ENCODE measurements at regions not wholly inside any gene's neighbourhood (a gene's known extent, or its start where the extent isn't known, plus 50 kb on each side); places are given as distances from the start of the nearest gene placed in this dataset.

DNA sequence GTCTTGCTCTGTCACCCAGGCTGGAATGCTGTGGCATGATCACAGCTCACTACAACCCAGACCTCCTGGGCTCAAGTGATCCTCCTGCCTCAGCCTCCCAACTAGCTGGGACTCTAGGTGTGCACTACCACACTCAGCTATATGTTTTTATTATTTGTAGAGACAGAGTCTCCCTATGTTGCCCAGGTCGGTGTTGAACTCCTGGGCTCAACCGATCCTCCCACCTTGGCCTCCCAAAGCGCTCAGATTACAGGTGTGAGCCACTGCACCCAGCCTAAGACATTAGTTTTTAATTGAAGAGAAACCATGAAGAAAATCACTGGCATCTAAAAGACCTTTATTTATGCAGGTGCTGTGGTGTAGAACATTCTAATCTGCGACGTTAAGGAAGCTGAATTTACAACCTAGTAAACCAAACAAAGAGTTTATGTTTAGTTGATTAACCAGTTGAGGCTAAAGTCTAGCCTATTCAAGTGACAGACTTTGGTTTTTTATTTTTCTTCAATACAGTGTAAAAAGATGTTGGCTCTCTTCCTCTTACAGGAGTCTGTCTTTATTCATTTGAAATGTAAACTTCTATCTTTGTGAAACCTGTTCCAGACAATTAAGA lies 52.5 kb upstream of the NBL1 start:
- TF ChIP-seq, protein P1, sequence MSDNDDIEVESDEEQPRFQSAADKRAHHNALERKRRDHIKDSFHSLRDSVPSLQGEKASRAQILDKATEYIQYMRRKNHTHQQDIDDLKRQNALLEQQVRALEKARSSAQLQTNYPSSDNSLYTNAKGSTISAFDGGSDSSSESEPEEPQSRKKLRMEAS (IDR thresholded peaks at IDR 0.05) = no peak
- TF ChIP-seq CTCF (IDR thresholded peaks at IDR 0.05; ENCODE audit: control extremely low read depth in 1 of 3, insufficient read depth in 1 of 3, low read depth in 1 of 3, low read length in 3 of 3) = no peak
- TF ChIP-seq EZH2 (IDR thresholded peaks at IDR 0.05; ENCODE audit: low read depth, low read length, severe bottlenecking) = no peak
- TF ChIP-seq, protein P2, sequence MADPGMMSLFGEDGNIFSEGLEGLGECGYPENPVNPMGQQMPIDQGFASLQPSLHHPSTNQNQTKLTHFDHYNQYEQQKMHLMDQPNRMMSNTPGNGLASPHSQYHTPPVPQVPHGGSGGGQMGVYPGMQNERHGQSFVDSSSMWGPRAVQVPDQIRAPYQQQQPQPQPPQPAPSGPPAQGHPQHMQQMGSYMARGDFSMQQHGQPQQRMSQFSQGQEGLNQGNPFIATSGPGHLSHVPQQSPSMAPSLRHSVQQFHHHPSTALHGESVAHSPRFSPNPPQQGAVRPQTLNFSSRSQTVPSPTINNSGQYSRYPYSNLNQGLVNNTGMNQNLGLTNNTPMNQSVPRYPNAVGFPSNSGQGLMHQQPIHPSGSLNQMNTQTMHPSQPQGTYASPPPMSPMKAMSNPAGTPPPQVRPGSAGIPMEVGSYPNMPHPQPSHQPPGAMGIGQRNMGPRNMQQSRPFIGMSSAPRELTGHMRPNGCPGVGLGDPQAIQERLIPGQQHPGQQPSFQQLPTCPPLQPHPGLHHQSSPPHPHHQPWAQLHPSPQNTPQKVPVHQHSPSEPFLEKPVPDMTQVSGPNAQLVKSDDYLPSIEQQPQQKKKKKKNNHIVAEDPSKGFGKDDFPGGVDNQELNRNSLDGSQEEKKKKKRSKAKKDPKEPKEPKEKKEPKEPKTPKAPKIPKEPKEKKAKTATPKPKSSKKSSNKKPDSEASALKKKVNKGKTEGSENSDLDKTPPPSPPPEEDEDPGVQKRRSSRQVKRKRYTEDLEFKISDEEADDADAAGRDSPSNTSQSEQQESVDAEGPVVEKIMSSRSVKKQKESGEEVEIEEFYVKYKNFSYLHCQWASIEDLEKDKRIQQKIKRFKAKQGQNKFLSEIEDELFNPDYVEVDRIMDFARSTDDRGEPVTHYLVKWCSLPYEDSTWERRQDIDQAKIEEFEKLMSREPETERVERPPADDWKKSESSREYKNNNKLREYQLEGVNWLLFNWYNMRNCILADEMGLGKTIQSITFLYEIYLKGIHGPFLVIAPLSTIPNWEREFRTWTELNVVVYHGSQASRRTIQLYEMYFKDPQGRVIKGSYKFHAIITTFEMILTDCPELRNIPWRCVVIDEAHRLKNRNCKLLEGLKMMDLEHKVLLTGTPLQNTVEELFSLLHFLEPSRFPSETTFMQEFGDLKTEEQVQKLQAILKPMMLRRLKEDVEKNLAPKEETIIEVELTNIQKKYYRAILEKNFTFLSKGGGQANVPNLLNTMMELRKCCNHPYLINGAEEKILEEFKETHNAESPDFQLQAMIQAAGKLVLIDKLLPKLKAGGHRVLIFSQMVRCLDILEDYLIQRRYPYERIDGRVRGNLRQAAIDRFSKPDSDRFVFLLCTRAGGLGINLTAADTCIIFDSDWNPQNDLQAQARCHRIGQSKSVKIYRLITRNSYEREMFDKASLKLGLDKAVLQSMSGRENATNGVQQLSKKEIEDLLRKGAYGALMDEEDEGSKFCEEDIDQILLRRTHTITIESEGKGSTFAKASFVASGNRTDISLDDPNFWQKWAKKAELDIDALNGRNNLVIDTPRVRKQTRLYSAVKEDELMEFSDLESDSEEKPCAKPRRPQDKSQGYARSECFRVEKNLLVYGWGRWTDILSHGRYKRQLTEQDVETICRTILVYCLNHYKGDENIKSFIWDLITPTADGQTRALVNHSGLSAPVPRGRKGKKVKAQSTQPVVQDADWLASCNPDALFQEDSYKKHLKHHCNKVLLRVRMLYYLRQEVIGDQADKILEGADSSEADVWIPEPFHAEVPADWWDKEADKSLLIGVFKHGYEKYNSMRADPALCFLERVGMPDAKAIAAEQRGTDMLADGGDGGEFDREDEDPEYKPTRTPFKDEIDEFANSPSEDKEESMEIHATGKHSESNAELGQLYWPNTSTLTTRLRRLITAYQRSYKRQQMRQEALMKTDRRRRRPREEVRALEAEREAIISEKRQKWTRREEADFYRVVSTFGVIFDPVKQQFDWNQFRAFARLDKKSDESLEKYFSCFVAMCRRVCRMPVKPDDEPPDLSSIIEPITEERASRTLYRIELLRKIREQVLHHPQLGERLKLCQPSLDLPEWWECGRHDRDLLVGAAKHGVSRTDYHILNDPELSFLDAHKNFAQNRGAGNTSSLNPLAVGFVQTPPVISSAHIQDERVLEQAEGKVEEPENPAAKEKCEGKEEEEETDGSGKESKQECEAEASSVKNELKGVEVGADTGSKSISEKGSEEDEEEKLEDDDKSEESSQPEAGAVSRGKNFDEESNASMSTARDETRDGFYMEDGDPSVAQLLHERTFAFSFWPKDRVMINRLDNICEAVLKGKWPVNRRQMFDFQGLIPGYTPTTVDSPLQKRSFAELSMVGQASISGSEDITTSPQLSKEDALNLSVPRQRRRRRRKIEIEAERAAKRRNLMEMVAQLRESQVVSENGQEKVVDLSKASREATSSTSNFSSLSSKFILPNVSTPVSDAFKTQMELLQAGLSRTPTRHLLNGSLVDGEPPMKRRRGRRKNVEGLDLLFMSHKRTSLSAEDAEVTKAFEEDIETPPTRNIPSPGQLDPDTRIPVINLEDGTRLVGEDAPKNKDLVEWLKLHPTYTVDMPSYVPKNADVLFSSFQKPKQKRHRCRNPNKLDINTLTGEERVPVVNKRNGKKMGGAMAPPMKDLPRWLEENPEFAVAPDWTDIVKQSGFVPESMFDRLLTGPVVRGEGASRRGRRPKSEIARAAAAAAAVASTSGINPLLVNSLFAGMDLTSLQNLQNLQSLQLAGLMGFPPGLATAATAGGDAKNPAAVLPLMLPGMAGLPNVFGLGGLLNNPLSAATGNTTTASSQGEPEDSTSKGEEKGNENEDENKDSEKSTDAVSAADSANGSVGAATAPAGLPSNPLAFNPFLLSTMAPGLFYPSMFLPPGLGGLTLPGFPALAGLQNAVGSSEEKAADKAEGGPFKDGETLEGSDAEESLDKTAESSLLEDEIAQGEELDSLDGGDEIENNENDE (IDR thresholded peaks at IDR 0.05; ENCODE audit: insufficient replicate concordance, low read length) = no peak

Measured in H1 (cell line).